Subcutaneous abdominal adipose tissue (tissue), 5 donors: ENCODE measurements at regions not wholly inside any gene's neighbourhood (a gene's known extent, or its start where the extent isn't known, plus 50 kb on each side); places are given as distances from the start of the nearest gene placed in this dataset.

ENCODE experiments used
- H3K27ac ChIP-seq: one replicate; pipeline ENCODE4 v1.7.0; 2013; ENCODE audit warnings: low read depth, mild to moderate bottlenecking, inconsistent platforms, low read length, moderate library complexity
- H3K27me3 ChIP-seq, 5 donors: one replicate each; pipeline ENCODE4 v1.7.0; 2013; ENCODE audit warnings: low read length in 5 of 5, inconsistent platforms in 1 of 5; ENCODE audit not compliant: control insufficient read depth in 5 of 5, insufficient read depth in 4 of 5
- H3K36me3 ChIP-seq, 5 donors: one replicate each; pipeline ENCODE4 v1.7.0; 2013; ENCODE audit warnings: low read length in 5 of 5; ENCODE audit not compliant: control insufficient read depth in 5 of 5, insufficient read depth in 5 of 5
- H3K4me1 ChIP-seq, 5 donors: one replicate each; pipeline ENCODE4 v1.7.0; 2013; ENCODE audit warnings: low read length in 5 of 5, mild to moderate bottlenecking in 3 of 5, moderate library complexity in 1 of 5; ENCODE audit not compliant: control insufficient read depth in 5 of 5, insufficient read depth in 5 of 5
- H3K4me3 ChIP-seq, 5 donors: one replicate each; pipeline ENCODE4 v1.7.0; 2013; ENCODE audit warnings: low read length in 5 of 5, low read depth in 1 of 5
- H3K9ac ChIP-seq, 5 donors: one replicate each; pipeline ENCODE4 v1.7.0; 2013; ENCODE audit warnings: low read length in 5 of 5, mild to moderate bottlenecking in 4 of 5, moderate library complexity in 3 of 5
- H3K9me3 ChIP-seq, 5 donors: one replicate each; pipeline ENCODE4 v1.7.0; 2013; ENCODE audit warnings: low read length in 5 of 5; ENCODE audit not compliant: control insufficient read depth in 5 of 5
- donor health status: healthy.
- donor health status: healthy.
- donor health status: healthy.
- donor health status: healthy.
- donor health status: healthy.

GRCh38 chr1:193308438-193308837 lies 122.0 kb upstream of the B3GALT2 start:
- no peaks in the 10 kb centered on the region for H3K36me3 ChIP-seq

GRCh38 chr1:193306430-193306829 lies 120.0 kb upstream of the B3GALT2 start:
- H3K9me3 ChIP-seq: no peaks in the 10 kb centered on the region
- no peaks in the 10 kb centered on the region for H3K36me3 ChIP-seq
- H3K4me1 ChIP-seq: no peaks in the 10 kb centered on the region
- H3K27ac ChIP-seq: no peak overlapping the region
- H3K9ac ChIP-seq: no peak overlapping the region
- no peaks in the 10 kb centered on the region for H3K27me3 ChIP-seq
- no peak overlapping the region for H3K4me3 ChIP-seq

More at GRCh38 chr1:193308438-193308837, 122.0 kb upstream of the B3GALT2 start:
- Histone ChIP-seq H3K4me1 (no peaks in the 10 kb centered on the region), H3K27ac (no peak overlapping the region), H3K9ac (no peak overlapping the region), H3K4me3 (no peak overlapping the region), H3K27me3 (no peaks in the 10 kb centered on the region), H3K9me3 (no peaks in the 10 kb centered on the region)
